ENCODE measurements at regions not wholly inside any gene's neighbourhood (a gene's known extent, or its start where the extent isn't known, plus 50 kb on each side); places are given as distances from the start of the nearest gene placed in this dataset.

DNA sequence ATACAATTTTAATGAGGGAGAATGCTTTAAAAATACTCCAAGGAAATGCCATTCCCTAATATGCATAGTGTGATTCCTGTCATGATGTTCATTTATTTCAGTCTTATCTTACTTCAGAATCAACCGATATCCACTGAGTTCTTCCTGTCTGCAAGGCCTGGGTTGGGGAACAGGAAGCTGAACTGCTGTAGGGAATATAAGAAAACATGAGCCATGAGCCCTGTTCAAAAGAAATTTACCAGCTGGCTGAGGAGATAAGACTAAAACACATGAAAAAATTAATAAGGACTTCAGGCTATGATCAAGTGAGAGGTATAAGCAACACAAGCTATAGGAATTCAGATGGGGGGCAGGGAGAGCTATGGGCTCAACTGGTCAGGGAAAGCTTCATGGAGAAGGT lies 184.7 kb downstream of the PLPP4 start:
- H3K4me3 ChIP-seq, result no peak overlapping the region
- no peak overlapping the region for H3K27ac ChIP-seq
- no peaks in the 10 kb centered on the region for H3K27me3 ChIP-seq
- peak in 1 of 2 donors; percentile 3 for DNase-seq (ENCODE audit: low read depth in 1 of 2, low spot score in 1 of 2)
- TF ChIP-seq, protein P1, sequence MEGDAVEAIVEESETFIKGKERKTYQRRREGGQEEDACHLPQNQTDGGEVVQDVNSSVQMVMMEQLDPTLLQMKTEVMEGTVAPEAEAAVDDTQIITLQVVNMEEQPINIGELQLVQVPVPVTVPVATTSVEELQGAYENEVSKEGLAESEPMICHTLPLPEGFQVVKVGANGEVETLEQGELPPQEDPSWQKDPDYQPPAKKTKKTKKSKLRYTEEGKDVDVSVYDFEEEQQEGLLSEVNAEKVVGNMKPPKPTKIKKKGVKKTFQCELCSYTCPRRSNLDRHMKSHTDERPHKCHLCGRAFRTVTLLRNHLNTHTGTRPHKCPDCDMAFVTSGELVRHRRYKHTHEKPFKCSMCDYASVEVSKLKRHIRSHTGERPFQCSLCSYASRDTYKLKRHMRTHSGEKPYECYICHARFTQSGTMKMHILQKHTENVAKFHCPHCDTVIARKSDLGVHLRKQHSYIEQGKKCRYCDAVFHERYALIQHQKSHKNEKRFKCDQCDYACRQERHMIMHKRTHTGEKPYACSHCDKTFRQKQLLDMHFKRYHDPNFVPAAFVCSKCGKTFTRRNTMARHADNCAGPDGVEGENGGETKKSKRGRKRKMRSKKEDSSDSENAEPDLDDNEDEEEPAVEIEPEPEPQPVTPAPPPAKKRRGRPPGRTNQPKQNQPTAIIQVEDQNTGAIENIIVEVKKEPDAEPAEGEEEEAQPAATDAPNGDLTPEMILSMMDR (IDR thresholded peaks at IDR 0.05; ENCODE audit: low read depth, low read length), result no peak
- H3K4me1 ChIP-seq (ENCODE audit: low read depth), result no peaks in the 10 kb centered on the region
- H3K9me3 ChIP-seq (ENCODE audit: low read depth), result no peaks in the 10 kb centered on the region
- H3K36me3 ChIP-seq, result no peaks in the 10 kb centered on the region

DNA sequence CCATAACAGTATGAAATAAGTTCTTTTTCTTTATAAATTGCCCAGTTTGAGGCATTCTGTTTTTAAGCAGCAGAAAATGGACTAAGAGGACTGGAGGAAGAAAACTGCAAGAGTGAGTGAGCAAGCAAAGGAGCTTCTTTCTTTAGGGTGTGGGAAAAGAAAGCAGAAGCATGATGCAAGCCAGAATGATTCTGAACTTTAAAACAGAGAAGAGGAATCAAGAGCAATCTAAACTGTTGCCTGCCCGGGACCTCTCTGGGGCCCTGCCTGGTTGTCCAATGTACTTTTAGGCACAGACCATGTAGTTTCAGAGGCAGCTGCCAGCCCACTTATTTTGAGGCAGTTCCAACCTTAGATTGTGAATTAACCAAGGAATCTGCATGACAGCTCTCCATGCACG lies 186.3 kb downstream of the PLPP4 start:
- no peaks in the 10 kb centered on the region for H3K9me3 ChIP-seq (ENCODE audit: low read depth)
- DNase-seq (ENCODE audit: low read depth in 1 of 2, low spot score in 1 of 2), result no peak
- no peaks in the 10 kb centered on the region for H3K36me3 ChIP-seq
- H3K27ac ChIP-seq, result no peak overlapping the region
- H3K27me3 ChIP-seq, result no peaks in the 10 kb centered on the region
- TF ChIP-seq, protein P1 (IDR thresholded peaks at IDR 0.05; ENCODE audit: low read depth, low read length), result no peak
- no peaks in the 10 kb centered on the region for H3K4me1 ChIP-seq (ENCODE audit: low read depth)
- H3K4me3 ChIP-seq, result no peak overlapping the region

DNA sequence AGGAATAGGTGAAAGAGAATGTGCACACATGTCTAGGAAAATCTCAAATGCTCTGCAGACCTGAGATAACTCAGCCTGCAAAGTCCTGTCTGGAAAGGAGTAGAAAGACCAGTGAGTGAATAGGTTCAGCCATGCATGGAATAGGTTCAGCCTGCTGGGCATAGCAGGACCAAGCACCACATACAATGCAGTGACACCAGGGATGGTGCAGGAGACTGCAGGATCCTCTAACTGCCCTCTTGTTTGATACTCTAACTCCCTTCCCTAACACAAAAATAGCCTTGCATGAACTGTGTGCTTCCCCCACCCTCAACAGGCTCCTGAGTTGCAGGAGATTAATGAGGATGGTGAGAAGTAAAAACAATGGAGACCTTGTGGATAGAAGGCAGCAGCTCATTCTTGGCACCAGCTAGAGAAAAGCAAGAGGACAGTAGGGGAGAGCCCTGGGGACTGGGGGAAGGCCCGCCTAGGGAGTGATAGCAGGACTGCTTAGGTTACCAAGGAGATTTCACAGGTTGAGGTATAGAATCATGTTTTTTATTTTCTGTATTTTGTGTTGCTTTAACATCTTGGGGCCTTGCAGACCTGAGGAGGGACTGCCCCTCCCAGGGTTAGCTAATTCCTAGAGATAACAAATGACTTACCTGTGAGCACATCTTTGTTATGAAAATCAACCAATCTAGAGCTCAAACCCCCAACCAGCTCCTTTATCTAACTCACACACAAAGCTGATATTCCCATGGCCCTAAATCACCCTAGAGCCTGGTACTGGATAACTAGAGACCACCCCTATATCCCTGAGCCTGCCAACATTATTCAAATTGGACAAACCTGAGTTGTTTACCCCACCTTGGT lies 187.8 kb downstream of the PLPP4 start:
- TF ChIP-seq, protein P1 (IDR thresholded peaks at IDR 0.05; ENCODE audit: low read depth, low read length), result no peak
- Histone ChIP-seq H3K27ac (no peak overlapping the region), H3K27me3 (no peaks in the 10 kb centered on the region), H3K36me3 (no peaks in the 10 kb centered on the region), H3K4me3 (no peak overlapping the region), H3K9me3 (ENCODE audit: low read depth) (no peaks in the 10 kb centered on the region), H3K4me1 (ENCODE audit: low read depth) (no peaks in the 10 kb centered on the region)
- DNase-seq (ENCODE audit: low read depth in 1 of 2, low spot score in 1 of 2), result no peak

DNA sequence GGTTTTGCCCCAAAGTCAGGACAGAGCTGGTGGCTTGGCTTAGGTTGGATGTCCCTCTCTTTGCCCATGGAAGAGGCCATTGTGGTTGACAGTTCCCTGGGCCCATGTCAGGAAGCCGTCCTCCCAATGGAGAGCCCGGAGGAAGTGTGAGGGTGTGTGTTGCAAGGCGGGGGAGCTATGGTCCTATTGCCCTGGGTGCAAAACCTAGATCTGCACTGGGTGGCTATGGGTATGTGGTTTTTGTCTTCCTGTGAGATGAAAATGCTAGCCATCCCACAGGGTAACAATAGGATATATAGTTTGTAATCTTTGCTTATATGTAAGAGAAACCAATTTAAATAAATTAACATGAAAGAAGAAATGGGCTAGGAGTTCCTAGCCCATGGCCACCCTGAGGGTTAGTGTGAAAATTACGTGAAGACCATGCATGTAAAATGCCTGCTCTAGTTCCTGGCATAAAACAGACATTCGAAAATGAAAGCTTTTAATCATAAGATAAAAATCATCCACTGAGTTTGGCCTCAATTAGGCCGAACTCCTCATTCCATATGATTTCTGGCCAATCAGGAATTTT lies 189.2 kb downstream of the PLPP4 start:
- Histone ChIP-seq H3K36me3 (no peaks in the 10 kb centered on the region), H3K27ac (no peak overlapping the region), H3K27me3 (no peaks in the 10 kb centered on the region), H3K4me1 (ENCODE audit: low read depth) (no peaks in the 10 kb centered on the region), H3K9me3 (ENCODE audit: low read depth) (no peaks in the 10 kb centered on the region), H3K4me3 (no peak overlapping the region)
- TF ChIP-seq, protein P1 (IDR thresholded peaks at IDR 0.05; ENCODE audit: low read depth, low read length), result no peak
- no peak for DNase-seq (ENCODE audit: low read depth in 1 of 2, low spot score in 1 of 2)

DNA sequence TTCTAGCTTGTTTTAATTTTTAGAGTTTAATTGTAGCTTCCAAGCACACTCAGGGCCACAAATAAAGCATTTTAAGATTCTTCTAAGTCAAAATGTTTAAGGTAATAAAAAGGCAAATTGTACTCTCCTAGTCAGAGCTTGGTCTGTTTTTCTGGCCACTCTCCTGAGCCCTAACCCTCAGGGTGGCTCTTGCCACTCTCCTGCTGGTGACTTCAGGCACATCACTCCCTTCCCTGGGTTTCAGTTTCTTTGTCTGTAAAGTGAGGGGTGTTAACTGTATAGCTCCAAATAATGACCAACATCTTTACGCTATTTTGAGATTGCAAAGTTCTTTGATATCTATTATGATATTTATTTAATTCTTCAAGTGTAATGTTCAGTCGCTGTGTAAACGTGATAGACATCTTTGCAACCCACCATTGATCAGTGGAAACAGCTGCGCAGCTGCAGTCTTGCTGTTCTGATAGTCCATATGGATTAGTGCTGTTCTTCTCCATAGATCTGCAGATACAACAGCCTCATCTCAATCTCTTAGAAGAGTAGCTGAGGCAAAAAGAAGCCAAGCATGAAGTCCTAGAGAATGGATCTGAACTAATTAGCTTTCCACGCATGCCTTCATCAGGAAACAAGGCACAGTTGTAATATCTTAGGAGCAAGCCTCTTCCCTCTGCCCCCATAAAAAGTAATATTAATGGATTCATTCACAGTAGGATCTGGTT lies 189.9 kb downstream of the PLPP4 start:
- H3K27me3 ChIP-seq, result no peaks in the 10 kb centered on the region
- no peak for DNase-seq (ENCODE audit: low read depth in 1 of 2, low spot score in 1 of 2)
- H3K4me1 ChIP-seq (ENCODE audit: low read depth), result no peaks in the 10 kb centered on the region
- no peak overlapping the region for H3K4me3 ChIP-seq
- TF ChIP-seq, protein P1 (IDR thresholded peaks at IDR 0.05; ENCODE audit: low read depth, low read length), result no peak
- no peaks in the 10 kb centered on the region for H3K36me3 ChIP-seq
- no peaks in the 10 kb centered on the region for H3K9me3 ChIP-seq (ENCODE audit: low read depth)
- no peak overlapping the region for H3K27ac ChIP-seq

Data from cardiac muscle cell (in vitro differentiated cells and primary cell).